ENCODE measurements at regions not wholly inside any gene's neighbourhood (a gene's known extent, or its start where the extent isn't known, plus 50 kb on each side); places are given as distances from the start of the nearest gene placed in this dataset.
A peak's percentile ranks its signal among the peaks of the same experiment; 100 is the strongest.
"Not testable (repeated sequence)": the region's sequence is repeated elsewhere in the genome, so short reads cannot be mapped to it uniquely, and the experiment has no call there.

- not testable (repeated sequence) for DNase-seq
These were observed 101.9 kb upstream of the NCOR2 start for GRCh38 chr12:124669271-124669721.

DNA sequence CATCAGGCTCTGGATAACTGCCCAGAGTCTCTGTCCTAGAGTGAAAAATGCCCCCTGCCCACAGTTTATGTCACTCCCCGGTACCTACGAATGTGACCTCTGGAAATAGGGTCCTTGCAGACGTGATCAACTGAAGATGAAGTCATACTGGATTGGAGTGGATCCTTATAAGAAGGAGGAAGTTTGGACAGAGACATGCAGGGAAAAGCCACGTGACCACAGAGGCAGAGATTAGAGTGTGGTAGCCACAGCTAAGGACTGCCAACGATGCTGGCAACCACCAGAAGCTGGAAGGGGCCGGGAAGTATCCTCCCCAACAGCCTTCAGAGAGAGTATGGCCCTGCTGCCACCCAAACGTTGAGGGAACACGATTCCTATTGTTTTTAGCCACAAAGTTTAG is 101.2 kb upstream of the NCOR2 start:
- DNase-seq = no peak

- peak; percentile 86 for DNase-seq
These were observed 100.3 kb upstream of the NCOR2 start for GRCh38 chr12:124667506-124668326.

- DNase-seq = no peak
These were observed 99.4 kb upstream of the NCOR2 start for GRCh38 chr12:124666722-124667259.

DNA sequence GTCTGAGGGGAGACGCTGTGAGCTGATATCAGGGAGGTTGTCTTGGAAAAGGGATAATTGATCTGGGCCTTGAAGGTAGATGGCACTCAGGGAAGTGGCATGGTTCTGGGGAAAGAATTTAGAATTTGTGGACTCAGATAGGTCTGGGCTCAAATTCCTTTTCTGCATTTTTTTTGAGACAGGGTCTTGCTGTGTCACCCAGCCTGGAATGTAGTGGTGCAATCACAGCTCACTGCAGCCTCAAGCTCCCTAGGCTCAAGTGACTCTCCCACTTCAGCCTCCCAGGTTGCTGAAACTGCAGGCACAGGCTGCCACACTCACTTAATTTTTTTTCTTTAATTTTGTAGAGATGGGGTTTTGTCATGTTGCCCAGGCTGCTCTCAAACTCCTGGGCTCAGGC is 98.1 kb upstream of the NCOR2 start:
- no peak for DNase-seq

GRCh38 chr12:124664395-124665111 is 97.1 kb upstream of the NCOR2 start:
- no peak for DNase-seq

DNA sequence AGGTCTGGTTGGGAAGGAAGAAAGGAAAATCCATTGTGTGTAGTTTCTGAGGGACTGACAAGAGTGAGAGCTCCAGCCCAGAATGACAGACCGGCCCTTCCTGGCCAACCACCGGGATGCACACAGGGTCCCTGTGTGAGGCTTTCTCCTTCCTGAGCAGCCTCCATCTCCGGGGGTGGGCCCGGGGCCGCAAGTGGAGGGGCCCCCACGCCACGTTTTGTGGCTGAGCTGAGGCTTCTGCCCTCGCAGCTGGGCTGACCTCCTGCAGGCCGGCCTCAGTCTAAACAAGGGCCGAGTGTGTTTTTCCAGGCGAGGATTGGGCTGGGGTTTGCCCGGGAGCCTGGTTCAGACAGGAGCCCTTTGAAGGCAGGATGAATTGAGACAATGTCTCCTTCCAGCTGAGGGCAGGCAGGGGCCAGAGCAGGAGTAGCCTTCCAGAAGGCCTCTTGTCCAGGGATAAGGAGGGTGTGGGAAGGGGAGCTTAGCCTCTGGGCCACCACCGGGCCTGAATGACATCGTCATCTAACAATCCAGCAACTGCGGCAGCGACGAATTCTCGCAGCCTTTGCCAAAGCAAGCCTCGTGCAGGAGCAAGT is 96.5 kb upstream of the NCOR2 start:
- no peak for DNase-seq

GRCh38 chr12:124663206-124663605 is 95.8 kb upstream of the NCOR2 start:
- no peak for DNase-seq

DNA sequence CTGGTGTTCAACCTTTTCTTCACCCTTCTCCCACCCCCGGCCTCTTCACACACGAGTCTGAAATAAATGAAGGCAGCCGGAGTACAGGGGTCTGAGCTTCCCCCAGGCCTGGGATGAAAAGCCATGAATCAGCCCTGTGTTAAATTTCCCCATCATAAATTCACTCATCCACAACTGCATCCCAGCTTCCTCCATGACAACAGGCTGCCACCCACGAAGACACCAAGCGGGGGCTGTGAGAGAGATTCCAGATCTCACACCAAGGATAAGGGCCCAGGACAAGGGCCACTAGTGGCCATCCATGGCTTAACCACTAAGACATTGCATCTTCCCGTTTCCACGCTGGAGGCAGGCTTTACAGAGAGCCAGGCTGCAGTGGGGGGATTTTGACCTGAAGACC is 93.9 kb upstream of the NCOR2 start:
- no peak for DNase-seq

- DNase-seq = no peak
These were observed 93.4 kb upstream of the NCOR2 start for GRCh38 chr12:124660851-124661250.

DNA sequence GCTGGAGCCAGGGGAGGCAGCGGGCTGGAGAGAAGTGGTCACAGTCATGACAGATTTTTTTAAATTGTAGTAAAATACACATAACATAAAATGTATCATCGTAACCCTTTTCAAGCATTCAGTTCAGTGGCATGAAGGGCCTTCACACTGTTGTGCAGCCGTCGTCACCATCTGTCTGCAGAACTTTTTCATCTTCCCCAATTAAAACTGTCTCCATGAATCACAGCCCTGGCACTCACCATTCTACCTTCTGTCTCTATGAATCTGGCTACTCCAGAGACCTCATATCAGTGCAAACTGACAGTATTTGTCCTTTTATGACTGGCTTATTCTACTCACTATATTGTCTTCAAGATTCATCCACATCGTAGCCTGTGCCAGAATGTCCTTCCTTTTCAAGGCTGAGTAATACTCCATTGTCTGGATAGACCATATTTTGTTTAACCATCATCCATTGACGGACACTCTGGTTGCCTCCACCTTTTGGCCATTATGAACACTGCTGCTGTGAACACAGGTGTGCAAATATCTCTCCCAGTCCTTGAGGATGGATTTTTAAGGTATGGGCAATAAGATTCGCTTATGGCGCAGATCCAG is 91.5 kb upstream of the NCOR2 start:
- no peak for DNase-seq

GRCh38 chr12:124658302-124658701 is 90.9 kb upstream of the NCOR2 start:
- no peak for DNase-seq

GRCh38 chr12:124656947-124657434 is 89.6 kb upstream of the NCOR2 start:
- no peak for DNase-seq

DNA sequence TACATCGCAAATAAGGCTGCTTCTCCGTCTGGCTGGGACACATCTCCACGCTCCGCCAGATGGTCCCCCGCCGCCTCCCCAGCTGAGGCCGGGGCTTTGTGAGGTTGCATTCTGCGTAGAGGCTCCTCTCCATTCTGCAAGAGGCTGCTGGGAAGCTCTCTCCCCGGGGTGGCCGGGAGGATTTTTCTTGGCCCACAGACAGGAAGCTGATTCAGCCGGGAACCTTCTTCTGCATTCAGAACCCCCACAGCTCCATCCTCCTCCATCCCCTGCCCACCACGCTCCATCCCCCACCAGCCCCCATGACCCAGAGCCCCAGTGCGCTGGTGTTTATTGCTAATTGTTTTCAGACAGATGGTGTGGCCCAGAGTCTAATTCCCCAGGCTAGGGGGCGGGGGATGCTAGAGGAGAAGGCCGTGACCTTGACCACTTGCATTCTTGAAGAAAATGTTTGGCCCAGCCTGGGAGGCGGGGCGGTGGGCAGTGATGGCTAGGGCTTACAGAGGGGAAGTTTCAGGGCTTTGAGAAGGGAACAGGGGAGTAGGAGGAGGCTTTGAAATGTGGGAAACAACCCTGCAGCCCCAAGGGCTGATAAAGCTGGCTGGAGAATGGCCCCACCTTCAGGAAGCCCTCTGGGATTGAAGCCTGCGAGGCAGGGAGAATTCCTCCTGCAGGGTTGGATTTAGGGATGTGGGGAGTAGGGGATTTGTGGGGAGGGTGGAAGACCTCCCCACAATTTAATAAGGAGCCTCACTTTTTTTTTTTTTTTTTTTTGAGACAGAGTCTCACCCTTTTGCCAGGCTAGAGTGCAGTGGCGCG is 88.5 kb upstream of the NCOR2 start:
- DNase-seq = peak; percentile 63

GRCh38 chr12:124655048-124655697 is 87.8 kb upstream of the NCOR2 start:
- DNase-seq = peak; percentile 45

- no peak for DNase-seq
These were observed 87.2 kb upstream of the NCOR2 start for GRCh38 chr12:124654666-124655047.

DNA sequence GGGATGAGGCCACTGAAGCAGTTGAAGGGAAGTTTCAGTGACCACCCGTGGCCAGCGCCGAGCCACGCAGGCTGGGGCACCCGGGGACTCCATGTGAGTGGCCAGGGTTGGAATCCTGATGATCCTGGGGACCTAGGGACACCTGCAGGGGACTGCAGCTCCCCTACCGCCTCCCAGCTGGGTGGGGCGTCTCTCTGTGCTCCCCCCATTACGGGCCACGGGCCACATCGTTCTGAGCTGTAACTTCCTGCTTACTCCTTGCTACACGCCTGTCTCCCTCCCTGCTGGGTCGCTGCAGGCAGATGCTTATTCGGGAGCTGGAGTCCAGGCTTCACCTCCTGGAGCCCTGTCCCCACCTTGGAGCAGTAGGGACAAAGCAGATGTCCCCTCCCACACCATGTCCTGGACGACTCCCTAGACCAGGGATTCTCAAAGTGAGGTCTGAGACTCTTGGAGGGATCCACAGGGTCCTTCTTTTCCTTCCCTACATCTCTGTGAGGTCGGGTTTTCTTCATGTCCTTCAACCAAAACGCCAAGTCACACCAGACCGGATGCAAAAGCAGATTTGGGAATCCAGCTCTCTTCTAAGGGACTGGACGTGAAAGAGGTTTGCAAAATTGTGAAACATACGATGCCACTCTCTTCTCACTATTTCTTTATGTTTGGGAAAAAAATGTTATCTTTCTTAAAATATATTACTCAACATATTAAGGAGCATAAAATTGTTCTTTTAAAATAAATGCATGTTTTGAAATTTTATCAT is 85.9 kb upstream of the NCOR2 start:
- no peak for DNase-seq

GRCh38 chr12:124652661-124653060 is 85.2 kb upstream of the NCOR2 start:
- DNase-seq = no peak

- DNase-seq = no peak
These were observed 84.3 kb upstream of the NCOR2 start for GRCh38 chr12:124651516-124652273.

DNA sequence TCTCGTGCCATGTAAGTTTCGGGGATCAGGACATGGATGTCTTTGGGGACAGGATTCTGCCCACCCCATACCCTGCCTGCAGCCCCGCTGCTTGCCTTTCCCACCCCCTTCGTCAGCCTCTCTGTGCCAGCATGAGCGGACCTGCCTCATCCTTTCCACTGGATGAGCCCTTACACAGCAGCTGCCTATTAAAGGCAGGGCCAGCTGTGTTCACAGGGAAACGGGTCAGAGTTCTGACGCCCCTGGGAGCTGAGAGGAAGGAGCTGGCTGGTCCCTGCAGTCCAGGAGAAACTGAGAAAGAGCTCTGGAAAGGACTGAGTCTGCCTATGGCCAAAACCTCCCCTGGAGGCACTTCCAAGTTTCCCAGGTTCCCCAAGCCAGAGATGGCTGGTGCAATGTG is 83.5 kb upstream of the NCOR2 start:
- no peak for DNase-seq

All from NCI-H345 (cell line).